H9 (cell line): ENCODE measurements at regions not wholly inside any gene's neighbourhood (a gene's known extent, or its start where the extent isn't known, plus 50 kb on each side); places are given as distances from the start of the nearest gene placed in this dataset.
A peak's percentile ranks its signal among the peaks of the same experiment; 100 is the strongest.

Experiments used
- DNase-seq: peaks from one replicate; pipeline ENCODE4 v3.0.0-alpha.2; 2017
- H2AFZ ChIP-seq: one replicate; pipeline ENCODE4 v1.6.1; 2013; ENCODE audit warnings: mild to moderate bottlenecking, low read length, control low read depth, moderate library complexity
- H2AK5ac ChIP-seq: 2 replicates; pipeline ENCODE4 v1.6.1; 2013; ENCODE audit warnings: low read length, control low read depth, mixed read lengths; ENCODE audit not compliant: insufficient read length
- H2BK120ac ChIP-seq: one replicate; pipeline ENCODE4 v1.6.1; 2013; ENCODE audit warnings: low read depth, mild to moderate bottlenecking, low read length, control low read depth, inconsistent platforms; ENCODE audit not compliant: poor library complexity, severe bottlenecking
- H2BK12ac ChIP-seq: 2 replicates; pipeline ENCODE4 v1.6.1; 2013; ENCODE audit warnings: low read length, control low read depth, mixed read lengths, low read depth; ENCODE audit not compliant: insufficient read length
- H2BK15ac ChIP-seq: 2 replicates; pipeline ENCODE4 v1.6.1; 2013; ENCODE audit warnings: low read depth, low read length, control low read depth
- H2BK20ac ChIP-seq: one replicate; pipeline ENCODE4 v1.6.1; 2013; ENCODE audit warnings: low read depth, mild to moderate bottlenecking, low read length, control low read depth, inconsistent platforms; ENCODE audit not compliant: poor library complexity, severe bottlenecking
- H2BK5ac ChIP-seq: 2 replicates; pipeline ENCODE4 v1.6.1; 2013; ENCODE audit warnings: low read length, control low read depth, mixed read lengths; ENCODE audit not compliant: insufficient read length
- H3K14ac ChIP-seq: 2 replicates; pipeline ENCODE4 v1.6.1; 2013; ENCODE audit warnings: low read length, control low read depth; ENCODE audit not compliant: insufficient read depth
- H3K18ac ChIP-seq: 2 replicates; pipeline ENCODE4 v1.6.1; 2013; ENCODE audit warnings: low read depth, mild to moderate bottlenecking, mixed read lengths, low read length, control low read depth; ENCODE audit not compliant: insufficient read length
- H3K23ac ChIP-seq: 2 replicates; pipeline ENCODE4 v1.6.1; 2013; ENCODE audit warnings: low read length, control low read depth, mixed read lengths, low read depth; ENCODE audit not compliant: insufficient read length
- H3K23me2 ChIP-seq: 2 replicates; pipeline ENCODE4 v1.6.1; 2013; ENCODE audit warnings: low read depth, mild to moderate bottlenecking, mixed read lengths, low read length, control low read depth; ENCODE audit not compliant: insufficient read length, poor library complexity, severe bottlenecking
- H3K27ac ChIP-seq: 2 replicates; pipeline ENCODE4 v1.5.1; 2013; ENCODE audit warnings: low read length, control low read depth, mixed read lengths, low read depth; ENCODE audit not compliant: insufficient read length
- H3K27me3 ChIP-seq: 2 replicates; pipeline ENCODE4 v1.6.1; 2013; ENCODE audit warnings: low read length, control low read depth, inconsistent platforms; ENCODE audit not compliant: insufficient read depth
- H3K4ac ChIP-seq: 2 replicates; pipeline ENCODE4 v1.6.1; 2013; ENCODE audit warnings: low read depth, mild to moderate bottlenecking, control low read depth, inconsistent platforms, low read length, moderate library complexity
- H3K4me1 ChIP-seq: 2 replicates; pipeline ENCODE4 v1.6.1; 2013; ENCODE audit warnings: low read length, control low read depth, inconsistent platforms; ENCODE audit not compliant: insufficient read depth
- H3K4me2 ChIP-seq: 2 replicates; pipeline ENCODE4 v1.6.1; 2013; ENCODE audit warnings: low read length, control low read depth, mixed read lengths; ENCODE audit not compliant: insufficient read length, insufficient read depth
- H3K56ac ChIP-seq: 2 replicates; pipeline ENCODE4 v1.6.1; 2013; ENCODE audit warnings: low read depth, mild to moderate bottlenecking, mixed read lengths, low read length, control low read depth; ENCODE audit not compliant: insufficient read length
- H3K79me1 ChIP-seq: 2 replicates; pipeline ENCODE4 v1.6.1; 2013; ENCODE audit warnings: low read depth, mild to moderate bottlenecking, moderate library complexity, low read length, control low read depth, inconsistent platforms; ENCODE audit not compliant: insufficient read depth, poor library complexity, severe bottlenecking
- H3K79me2 ChIP-seq: 2 replicates; pipeline ENCODE4 v1.6.1; 2013; ENCODE audit warnings: low read length, control low read depth, inconsistent platforms; ENCODE audit not compliant: insufficient read depth
- H3K9ac ChIP-seq: 2 replicates; pipeline ENCODE4 v1.6.1; 2013; ENCODE audit warnings: low read length, control low read depth, mixed read lengths; ENCODE audit not compliant: insufficient read length; ENCODE audit errors: extremely low read depth
- H3K9me3 ChIP-seq: one replicate; pipeline ENCODE4 v1.6.1; 2013; ENCODE audit warnings: low read depth, low read length, inconsistent platforms; ENCODE audit not compliant: control insufficient read depth
- H3T11ph ChIP-seq: one replicate; pipeline ENCODE4 v1.6.1; 2013; ENCODE audit warnings: mild to moderate bottlenecking, low read length, control low read depth, inconsistent platforms
- H4K20me1 ChIP-seq: one replicate; pipeline ENCODE4 v1.6.1; 2013; ENCODE audit not compliant: control insufficient read depth, insufficient read length, insufficient read depth
- H4K5ac ChIP-seq: 2 replicates; pipeline ENCODE4 v1.6.1; 2013; ENCODE audit warnings: low read depth, mild to moderate bottlenecking, mixed read lengths, low read length, control low read depth; ENCODE audit not compliant: insufficient read length
- H4K8ac ChIP-seq: replicated peaks from 2 replicates; pipeline ENCODE4 v1.6.1; 2013; ENCODE audit warnings: low read length, control low read depth, mixed read lengths, low read depth; ENCODE audit not compliant: insufficient read length
- H4K91ac ChIP-seq: 2 replicates; pipeline ENCODE4 v1.6.1; 2013; ENCODE audit warnings: low read depth, mild to moderate bottlenecking, moderate library complexity, mixed read lengths, low read length, control low read depth; ENCODE audit not compliant: insufficient read length
- H3K27ac Mint-ChIP-seq, 3 experiments: 2 replicates in 2 of 3; 3 replicates in 1 of 3; pipeline ENCODE4 v1.8.0; 2020 to 2021; ENCODE audit warnings: mixed read lengths in 3 of 3, mild to moderate bottlenecking in 1 of 3, moderate library complexity in 1 of 3
- H3K27me3 Mint-ChIP-seq: 2 replicates; pipeline ENCODE4 v1.8.0; 2021; ENCODE audit warnings: low read depth, mild to moderate bottlenecking, moderate library complexity, mixed read lengths
- H3K36me3 Mint-ChIP-seq, 3 experiments: 2 replicates in 2 of 3; 3 replicates in 1 of 3; pipeline ENCODE4 v1.8.0; 2020 to 2021; ENCODE audit warnings: low read depth in 3 of 3, mixed read lengths in 3 of 3; ENCODE audit not compliant: insufficient read depth in 1 of 3
- H3K4me1 Mint-ChIP-seq, 2 experiments: 2 replicates each; pipeline ENCODE4 v1.8.0; 2020; ENCODE audit warnings: mixed read lengths in 2 of 2
- H3K4me3 Mint-ChIP-seq, 2 experiments: 2 replicates in 1 of 2; 3 replicates in 1 of 2; pipeline ENCODE4 v1.8.0; 2020 to 2021; ENCODE audit warnings: mild to moderate bottlenecking in 2 of 2, mixed read lengths in 2 of 2, moderate library complexity in 1 of 2
- H3K9me3 Mint-ChIP-seq, 2 experiments: 2 replicates in 1 of 2; 3 replicates in 1 of 2; pipeline ENCODE4 v1.8.0; 2020; ENCODE audit warnings: mild to moderate bottlenecking in 2 of 2, mixed read lengths in 2 of 2, moderate library complexity in 1 of 2
- CTCF ChIP-seq: fragments of 200-600 bp; sonication (generic); conservative IDR thresholded peaks from 3 replicates; pipeline ENCODE4 v1.8.0; 2021; ENCODE audit warnings: antibody characterized with exemption, mild to moderate bottlenecking
- WGBS: extraction: QIAGEN DNeasy Blood & Tissue Kit; methylation state at CpG from one replicate; pipeline ENCODE4 v1.1.7; 2013; ENCODE audit warnings: missing lambda C conversion rate, low lambda C conversion rate, mixed read lengths; ENCODE audit not compliant: insufficient read length; ENCODE audit errors: extremely low coverage; 5-methylcytosine and 5-hydroxymethylcytosine counted together

- peaks cover 46 to 52% of the 10 kb centered on the region in 2 experiments for H3K4me1 Mint-ChIP-seq
- Histone ChIP-seq H3K18ac (no peak overlapping the region), H3K4me2 (no peak overlapping the region), H4K5ac (no peak overlapping the region), H2AK5ac (no peak overlapping the region), H4K20me1 (no peaks in the 10 kb centered on the region), H3K23me2 (no peaks in the 10 kb centered on the region), H3K14ac (no peak overlapping the region), H3K9ac (no peak overlapping the region), H3K9me3 (no peaks in the 10 kb centered on the region), H2BK12ac (no peak overlapping the region), H3K4me1 (no peaks in the 10 kb centered on the region; the same call in 1 of the 2 replicates), H2BK20ac (no peak overlapping the region), H3K27ac (no peak overlapping the region), H3K27me3 (no peaks in the 10 kb centered on the region), H3K79me2 (no peaks in the 10 kb centered on the region), H3K4ac (no peak overlapping the region), H3K56ac (no peak overlapping the region), H2BK120ac (no peak overlapping the region), H4K8ac (no peak overlapping the region), H3K79me1 (no peaks in the 10 kb centered on the region), H4K91ac (no peak overlapping the region), H2BK15ac (no peak overlapping the region), H2AFZ (no peak overlapping the region), H2BK5ac (no peak overlapping the region), H3K23ac (no peak overlapping the region), H3T11ph (no peak overlapping the region)
- H3K4me3 Mint-ChIP-seq = peak overlapping the region in 1 of 2 experiments; percentile 15; a peak in 1 of 5 replicates
- WGBS = no CpG with 5 or more reads among the region's 3 CpGs
- TF ChIP-seq CTCF = no peak
- no peaks in the 10 kb centered on the region for H3K27me3 Mint-ChIP-seq
- DNase-seq = no peak
- H3K27ac Mint-ChIP-seq = peak overlapping the region in 2 of 3 experiments; percentile 85 to 91; a peak in 4 of 7 replicates
- H3K9me3 Mint-ChIP-seq = no peaks in the 10 kb centered on the region
- H3K36me3 Mint-ChIP-seq = peaks cover 0 to 5% (median 1%) of the 10 kb centered on the region in 3 experiments; a peak in 3 of 7 replicates
Observed at GRCh38 chr2:53111406-53111805, 656.2 kb upstream of the CHAC2 start.
